CD4-positive, alpha-beta memory T cell (primary cell): ENCODE measurements at regions not wholly inside any gene's neighbourhood (a gene's known extent, or its start where the extent isn't known, plus 50 kb on each side); places are given as distances from the start of the nearest gene placed in this dataset.

ENCODE experiments used
- CTCF ChIA-PET: fragments of 350-600 bp; sonication (Branson Sonifier 250); formaldehyde crosslinking; loops from one replicate; lab custom pipeline; 2021; ENCODE audit warnings: inconsistent platforms; ENCODE audit not compliant: partially characterized antibody; lab: Charles Lee
- POLR2A ChIA-PET: fragments of 350-600 bp; sonication (Branson Sonifier 250); formaldehyde crosslinking; loops from one replicate; lab custom pipeline; 2021; ENCODE audit not compliant: partially characterized antibody; lab: Charles Lee
- DNase-seq, 5 donors: peaks; one replicate each; pipeline versions ENCODE4 v3.0.0 to v3.0.0-alpha.2; 2020 to 2022; ENCODE audit warnings: mixed read lengths in 1 of 5
- H3K27ac ChIP-seq: one replicate; pipeline ENCODE4 v1.7.0; 2013; ENCODE audit warnings: low read depth, low read length
- H3K27me3 ChIP-seq: 2 replicates; pipeline ENCODE4 v1.7.0; 2013; ENCODE audit warnings: mild to moderate bottlenecking, low read length, moderate library complexity; ENCODE audit not compliant: insufficient read depth
- H3K36me3 ChIP-seq: 2 replicates; pipeline ENCODE4 v1.7.0; 2013; ENCODE audit warnings: mild to moderate bottlenecking, low read length, moderate library complexity; ENCODE audit not compliant: insufficient read depth
- H3K4me1 ChIP-seq: 2 replicates; pipeline ENCODE4 v1.7.0; 2013; ENCODE audit warnings: mild to moderate bottlenecking, low read length, moderate library complexity; ENCODE audit not compliant: insufficient read depth
- H3K4me3 ChIP-seq, 2 donors: one replicate each; pipeline ENCODE4 v1.7.0; 2013; ENCODE audit warnings: low read length in 2 of 2, mild to moderate bottlenecking in 1 of 2
- H3K9me3 ChIP-seq, 2 donors: one replicate each; pipeline ENCODE4 v1.7.0; 2013; ENCODE audit warnings: low read length in 2 of 2, control low read depth in 1 of 2; ENCODE audit not compliant: control insufficient read depth in 1 of 2
- H3K27ac Mint-ChIP-seq, 7 donors: one replicate each; pipeline ENCODE4 v1.8.0; 2020 to 2021; ENCODE audit warnings: mixed read lengths in 7 of 7, mild to moderate bottlenecking in 6 of 7, inconsistent platforms in 3 of 7, moderate library complexity in 3 of 7
- H3K27me3 Mint-ChIP-seq, 2 donors: one replicate each; pipeline ENCODE4 v1.8.0; 2020 to 2021; ENCODE audit warnings: mixed read lengths in 2 of 2
- H3K36me3 Mint-ChIP-seq, 2 donors: one replicate each; pipeline ENCODE4 v1.8.0; 2020 to 2021; ENCODE audit warnings: mixed read lengths in 2 of 2, inconsistent platforms in 1 of 2, mild to moderate bottlenecking in 1 of 2
- H3K4me1 Mint-ChIP-seq, 4 donors: one replicate each; pipeline ENCODE4 v1.8.0; 2020 to 2021; ENCODE audit warnings: mixed read lengths in 4 of 4, mild to moderate bottlenecking in 1 of 4
- H3K4me3 Mint-ChIP-seq, 8 donors: one replicate each; pipeline ENCODE4 v1.8.0; 2020 to 2021; ENCODE audit warnings: mixed read lengths in 8 of 8, mild to moderate bottlenecking in 7 of 8, moderate library complexity in 6 of 8, inconsistent platforms in 3 of 8
- H3K9me3 Mint-ChIP-seq, 8 donors: one replicate each; pipeline ENCODE4 v1.8.0; 2020 to 2021; ENCODE audit warnings: mixed read lengths in 8 of 8, mild to moderate bottlenecking in 5 of 8, inconsistent platforms in 3 of 8, moderate library complexity in 1 of 8
- intact Hi-C: fragments of 100-400 bp; cut with micrococcal nuclease; formaldehyde crosslinking; loops from one replicate; pipeline ENCODE4 v1.15.1; 2023

GRCh38 chr6:17021539-17021889 lies 80.3 kb upstream of the STMND1 start:
- no peak for DNase-seq
- intact Hi-C loops, result no loop called here
- ChIA-PET POLR2A (no interaction called here), CTCF (no interaction called here)
- Histone ChIP-seq H3K4me3 (no peak overlapping the region), H3K4me1 (no peaks in the 10 kb centered on the region), H3K27me3 (no peaks in the 10 kb centered on the region), H3K27ac (no peak overlapping the region), H3K9me3 (no peaks in the 10 kb centered on the region), H3K36me3 (no peaks in the 10 kb centered on the region)
- Mint-ChIP-seq H3K27ac (no peak overlapping the region), H3K4me1 (peaks cover 2 to 4% (median 2%) of the 10 kb centered on the region in 4 donors), H3K9me3 (peaks cover 0 to 16% (median 10%) of the 10 kb centered on the region in 8 donors), H3K27me3 (peaks cover 2 to 4% of the 10 kb centered on the region in 2 donors), H3K4me3 (no peak overlapping the region), H3K36me3 (peaks cover 0 to 4% of the 10 kb centered on the region in 2 donors)

GRCh38 chr6:17020889-17021538 lies 80.8 kb upstream of the STMND1 start:
- POLR2A ChIA-PET, result no interaction called here
- Histone ChIP-seq H3K9me3 (no peaks in the 10 kb centered on the region), H3K27ac (no peak overlapping the region), H3K4me1 (no peaks in the 10 kb centered on the region), H3K4me3 (no peak overlapping the region), H3K36me3 (no peaks in the 10 kb centered on the region), H3K27me3 (no peaks in the 10 kb centered on the region)
- H3K27me3 Mint-ChIP-seq, result peaks cover 2 to 4% of the 10 kb centered on the region in 2 donors
- H3K4me1 Mint-ChIP-seq, result peaks cover 3 to 8% (median 4%) of the 10 kb centered on the region in 4 donors
- no peak for DNase-seq
- H3K27ac Mint-ChIP-seq, result peak overlapping the region in 1 of 7 donors; percentile 52
- peaks cover 0 to 4% of the 10 kb centered on the region in 2 donors for H3K36me3 Mint-ChIP-seq
- peaks cover 0 to 12% (median 9%) of the 10 kb centered on the region in 8 donors for H3K9me3 Mint-ChIP-seq
- CTCF ChIA-PET, result no interaction called here
- H3K4me3 Mint-ChIP-seq, result no peak overlapping the region
- intact Hi-C loops, result no loop called here

- H3K4me1 ChIP-seq, result no peaks in the 10 kb centered on the region
- Mint-ChIP-seq H3K27ac (no peak overlapping the region), H3K36me3 (no peaks in the 10 kb centered on the region), H3K4me3 (no peak overlapping the region), H3K9me3 (peaks cover 0 to 9% (median 0%) of the 10 kb centered on the region in 8 donors), H3K4me1 (peaks cover 12 to 23% (median 13%) of the 10 kb centered on the region in 4 donors), H3K27me3 (peaks cover 2 to 4% of the 10 kb centered on the region in 2 donors)
- POLR2A ChIA-PET, result no interaction called here
- DNase-seq, result no peak
- CTCF ChIA-PET, result no interaction called here
- no peak overlapping the region for H3K27ac ChIP-seq
- no peaks in the 10 kb centered on the region for H3K9me3 ChIP-seq
- H3K36me3 ChIP-seq, result no peaks in the 10 kb centered on the region
- no peak overlapping the region for H3K4me3 ChIP-seq
- intact Hi-C loops, result no loop called here
- no peaks in the 10 kb centered on the region for H3K27me3 ChIP-seq
Observed at GRCh38 chr6:17018425-17018824, 83.4 kb upstream of the STMND1 start.

- Mint-ChIP-seq H3K9me3 (peaks cover 0 to 9% (median 0%) of the 10 kb centered on the region in 8 donors), H3K36me3 (no peaks in the 10 kb centered on the region), H3K4me3 (no peak overlapping the region), H3K4me1 (peaks cover 12 to 23% (median 13%) of the 10 kb centered on the region in 4 donors), H3K27me3 (peaks cover 2 to 8% of the 10 kb centered on the region in 2 donors), H3K27ac (peak overlapping the region in 1 of 7 donors; percentile 23)
- Histone ChIP-seq H3K4me1 (no peaks in the 10 kb centered on the region), H3K27me3 (no peaks in the 10 kb centered on the region), H3K9me3 (no peaks in the 10 kb centered on the region), H3K36me3 (no peaks in the 10 kb centered on the region), H3K4me3 (no peak overlapping the region), H3K27ac (no peak overlapping the region)
- DNase-seq, result no peak
- intact Hi-C loops, result no loop called here
- CTCF ChIA-PET, result no interaction called here
- POLR2A ChIA-PET, result no interaction called here
Observed at GRCh38 chr6:17017416-17017815, 84.4 kb upstream of the STMND1 start.

DNA sequence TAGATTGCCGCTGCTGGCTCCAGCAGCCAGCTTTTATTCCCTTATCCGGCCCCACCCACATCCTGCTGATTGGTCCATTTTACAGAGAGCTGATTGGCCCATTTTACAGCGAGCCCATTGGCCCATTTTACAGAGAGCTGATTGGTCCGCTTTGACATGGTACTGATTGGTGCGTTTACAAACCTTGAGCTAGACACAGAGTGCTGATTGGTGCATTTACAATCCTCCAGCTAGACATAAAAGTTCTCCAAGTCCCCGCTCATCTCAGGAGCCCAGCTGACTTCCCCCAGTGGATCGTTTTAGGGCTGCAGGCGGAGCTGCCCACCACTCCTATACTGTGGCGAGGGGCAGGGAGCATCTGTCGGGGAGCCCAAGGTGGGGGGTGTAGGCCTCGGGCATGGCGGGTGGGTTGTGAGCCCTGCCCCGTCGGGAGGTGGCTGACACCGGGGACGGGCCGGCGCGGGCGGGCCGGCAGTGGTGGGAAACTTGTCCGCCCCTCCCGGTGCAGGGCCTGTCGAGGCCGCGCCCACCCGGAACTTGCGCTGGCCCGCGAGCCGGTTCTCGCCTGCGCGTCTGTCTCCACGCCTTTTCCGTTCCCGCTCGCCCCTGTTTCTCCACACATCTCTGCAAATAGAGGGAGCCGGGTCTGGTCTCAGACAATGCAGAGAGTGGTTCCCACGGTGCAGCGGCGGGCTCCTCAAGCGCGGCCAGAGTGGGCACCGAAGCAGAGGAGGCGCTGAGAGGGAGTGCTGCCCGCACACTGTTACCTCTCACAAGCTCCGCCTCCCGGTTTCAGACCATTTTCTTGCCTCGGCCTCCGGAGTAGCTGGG lies 86.1 kb upstream of the STMND1 start:
- Mint-ChIP-seq H3K36me3 (no peaks in the 10 kb centered on the region), H3K4me3 (peak overlapping the region; percentile 76 to 89 (median 84)), H3K27ac (peak overlapping the region in 6 of 7 donors; percentile 35 to 95 (median 80)), H3K27me3 (peaks cover 2 to 9% of the 10 kb centered on the region in 2 donors), H3K9me3 (peaks cover 0 to 9% (median under 1%) of the 10 kb centered on the region in 8 donors), H3K4me1 (peaks cover 12 to 23% (median 13%) of the 10 kb centered on the region in 4 donors)
- CTCF ChIA-PET, result no interaction called here
- H3K36me3 ChIP-seq, result no peaks in the 10 kb centered on the region
- peak; percentile 21 to 64 (median 55) for DNase-seq
- POLR2A ChIA-PET, result no interaction called here
- H3K27me3 ChIP-seq, result no peaks in the 10 kb centered on the region
- no peak overlapping the region for H3K27ac ChIP-seq
- intact Hi-C loops, result no loop called here
- peak overlapping the region in 1 of 2 donors; percentile 18 for H3K4me3 ChIP-seq
- H3K9me3 ChIP-seq, result no peaks in the 10 kb centered on the region
- H3K4me1 ChIP-seq, result no peaks in the 10 kb centered on the region

DNA sequence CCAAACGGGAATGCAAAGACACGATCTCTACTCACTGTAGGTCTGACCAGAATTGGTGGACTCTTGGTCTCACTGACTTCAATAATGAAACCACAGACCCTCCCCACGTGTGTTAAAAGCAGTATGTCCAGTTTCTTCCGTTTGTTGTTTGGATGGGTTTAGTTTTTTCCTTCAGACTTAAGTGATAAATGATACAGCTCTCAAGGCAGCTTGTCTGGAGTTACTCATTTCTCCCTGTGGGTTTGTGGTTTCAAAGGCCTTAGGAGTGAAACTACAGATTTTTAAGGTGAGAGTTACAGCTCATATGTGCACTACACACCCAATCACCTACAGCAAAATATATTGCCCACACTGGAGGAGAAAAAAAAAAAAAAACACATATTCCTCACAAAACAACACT lies 86.7 kb upstream of the STMND1 start:
- CTCF ChIA-PET, result no interaction called here
- no peak overlapping the region for H3K4me3 ChIP-seq

GRCh38 chr6:17013701-17014100 lies 88.1 kb upstream of the STMND1 start:
- no peak overlapping the region for H3K4me3 ChIP-seq
- no peak overlapping the region for H3K27ac ChIP-seq
- Mint-ChIP-seq H3K4me3 (peak overlapping the region in 2 of 8 donors; percentile 13 to 31), H3K36me3 (no peaks in the 10 kb centered on the region), H3K27ac (no peak overlapping the region), H3K9me3 (peaks cover 0 to 9% (median under 1%) of the 10 kb centered on the region in 8 donors), H3K4me1 (peaks cover 12 to 23% (median 13%) of the 10 kb centered on the region in 4 donors), H3K27me3 (peaks cover 3 to 7% of the 10 kb centered on the region in 2 donors)
- no peaks in the 10 kb centered on the region for H3K4me1 ChIP-seq
- H3K9me3 ChIP-seq, result no peaks in the 10 kb centered on the region
- POLR2A ChIA-PET, result no interaction called here
- DNase-seq, result no peak
- no peaks in the 10 kb centered on the region for H3K36me3 ChIP-seq
- intact Hi-C loops, result no loop called here
- CTCF ChIA-PET, result no interaction called here
- no peaks in the 10 kb centered on the region for H3K27me3 ChIP-seq

More for the DNA sequence above, 86.7 kb upstream of the STMND1 start:
- intact Hi-C loops, result no loop called here
- Histone ChIP-seq H3K9me3 (no peaks in the 10 kb centered on the region), H3K27ac (no peak overlapping the region), H3K27me3 (no peaks in the 10 kb centered on the region), H3K36me3 (no peaks in the 10 kb centered on the region), H3K4me1 (no peaks in the 10 kb centered on the region)
- H3K9me3 Mint-ChIP-seq, result peaks cover 0 to 9% (median under 1%) of the 10 kb centered on the region in 8 donors
- peaks cover 12 to 23% (median 13%) of the 10 kb centered on the region in 4 donors for H3K4me1 Mint-ChIP-seq
- DNase-seq, result peak in 1 of 5 donors; percentile 60
- peak overlapping the region; percentile 56 to 87 (median 80) for H3K4me3 Mint-ChIP-seq
- POLR2A ChIA-PET, result no interaction called here
- H3K27ac Mint-ChIP-seq, result peak overlapping the region in 6 of 7 donors; percentile 19 to 95 (median 80)
- H3K27me3 Mint-ChIP-seq, result peaks cover 2 to 11% of the 10 kb centered on the region in 2 donors
- H3K36me3 Mint-ChIP-seq, result no peaks in the 10 kb centered on the region
